Breast epithelium (tissue), 3 donors: ENCODE measurements at regions not wholly inside any gene's neighbourhood (a gene's known extent, or its start where the extent isn't known, plus 50 kb on each side); places are given as distances from the start of the nearest gene placed in this dataset.

Experiments
- POLR2A ChIP-seq: fragments of 450-650 bp; IDR thresholded peaks from one replicate; pipeline ENCODE4 v1.6.1; 2016; ENCODE audit warnings: antibody characterized with exemption, mild to moderate bottlenecking, moderate library complexity
- TF ChIP-seq, protein P1 (sequence below), 3 donors: fragments of 450-650 bp; IDR thresholded peaks; one replicate each; pipeline ENCODE4 v1.5.1; 2016 to 2017; ENCODE audit warnings: antibody characterized with exemption in 3 of 3, mild to moderate bottlenecking in 3 of 3, moderate library complexity in 3 of 3

DNA sequence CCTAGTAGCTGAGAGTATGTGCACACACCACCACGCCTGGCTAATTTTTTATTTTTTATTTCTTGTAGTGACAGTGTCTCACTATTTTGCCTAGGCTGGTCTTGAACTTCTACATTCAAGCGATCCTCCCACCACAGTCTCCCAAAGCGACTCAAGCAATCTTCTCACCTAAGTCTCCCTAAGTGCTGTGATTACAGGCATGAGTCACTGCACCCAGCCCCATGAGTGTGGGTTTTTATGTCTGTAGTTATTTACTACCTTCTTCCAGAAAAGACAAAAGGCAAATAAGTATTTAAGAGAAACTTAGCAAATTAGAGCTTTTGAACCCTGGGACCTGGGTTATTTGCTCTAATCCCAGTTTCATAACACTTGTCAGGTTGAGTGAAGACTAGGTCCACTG is 92.3 kb upstream of the HCRTR2 start:
- TF ChIP-seq, protein P1, sequence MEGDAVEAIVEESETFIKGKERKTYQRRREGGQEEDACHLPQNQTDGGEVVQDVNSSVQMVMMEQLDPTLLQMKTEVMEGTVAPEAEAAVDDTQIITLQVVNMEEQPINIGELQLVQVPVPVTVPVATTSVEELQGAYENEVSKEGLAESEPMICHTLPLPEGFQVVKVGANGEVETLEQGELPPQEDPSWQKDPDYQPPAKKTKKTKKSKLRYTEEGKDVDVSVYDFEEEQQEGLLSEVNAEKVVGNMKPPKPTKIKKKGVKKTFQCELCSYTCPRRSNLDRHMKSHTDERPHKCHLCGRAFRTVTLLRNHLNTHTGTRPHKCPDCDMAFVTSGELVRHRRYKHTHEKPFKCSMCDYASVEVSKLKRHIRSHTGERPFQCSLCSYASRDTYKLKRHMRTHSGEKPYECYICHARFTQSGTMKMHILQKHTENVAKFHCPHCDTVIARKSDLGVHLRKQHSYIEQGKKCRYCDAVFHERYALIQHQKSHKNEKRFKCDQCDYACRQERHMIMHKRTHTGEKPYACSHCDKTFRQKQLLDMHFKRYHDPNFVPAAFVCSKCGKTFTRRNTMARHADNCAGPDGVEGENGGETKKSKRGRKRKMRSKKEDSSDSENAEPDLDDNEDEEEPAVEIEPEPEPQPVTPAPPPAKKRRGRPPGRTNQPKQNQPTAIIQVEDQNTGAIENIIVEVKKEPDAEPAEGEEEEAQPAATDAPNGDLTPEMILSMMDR (IDR thresholded peaks at IDR 0.05) = no peak
- TF ChIP-seq POLR2A = no peak
